ENCODE measurements at regions not wholly inside any gene's neighbourhood (a gene's known extent, or its start where the extent isn't known, plus 50 kb on each side); places are given as distances from the start of the nearest gene placed in this dataset.

DNA sequence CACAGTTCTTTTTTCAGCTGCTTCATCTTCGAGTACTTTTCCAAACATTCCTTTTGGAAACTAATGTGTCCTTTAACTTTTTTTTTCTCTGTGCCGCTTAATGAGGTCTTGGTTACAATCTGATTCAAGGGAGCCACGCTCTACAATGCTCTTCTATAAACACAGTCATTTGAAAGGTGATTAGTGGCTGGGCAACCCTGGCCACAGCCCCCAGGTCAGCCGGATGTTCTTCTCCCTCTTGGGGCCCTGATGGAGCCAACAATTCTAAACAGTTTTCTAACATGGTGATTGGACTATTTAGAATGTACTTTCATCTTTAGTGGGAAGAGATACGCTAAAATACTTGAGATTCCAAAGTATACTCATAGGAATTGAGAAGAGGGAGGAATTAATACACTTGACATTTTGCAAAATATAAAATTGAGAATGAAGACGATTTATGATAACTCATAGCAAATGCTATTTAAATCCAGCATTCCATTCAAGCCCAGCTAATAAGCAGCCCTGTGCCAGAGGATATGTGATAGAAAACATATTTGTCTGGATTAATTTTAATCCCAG lies 83.7 kb upstream of the MBOAT2 start:
- Mint-ChIP-seq H3K27me3 (peaks cover 6% of the 10 kb centered on the region), H3K4me1 (no peaks in the 10 kb centered on the region), H3K27ac (no peak overlapping the region), H3K9me3 (peaks cover 9% of the 10 kb centered on the region), H3K4me3 (no peak overlapping the region), H3K36me3 (ENCODE audit: low read depth) (no peaks in the 10 kb centered on the region)
- no peak for ATAC-seq (replicated peaks)

DNA sequence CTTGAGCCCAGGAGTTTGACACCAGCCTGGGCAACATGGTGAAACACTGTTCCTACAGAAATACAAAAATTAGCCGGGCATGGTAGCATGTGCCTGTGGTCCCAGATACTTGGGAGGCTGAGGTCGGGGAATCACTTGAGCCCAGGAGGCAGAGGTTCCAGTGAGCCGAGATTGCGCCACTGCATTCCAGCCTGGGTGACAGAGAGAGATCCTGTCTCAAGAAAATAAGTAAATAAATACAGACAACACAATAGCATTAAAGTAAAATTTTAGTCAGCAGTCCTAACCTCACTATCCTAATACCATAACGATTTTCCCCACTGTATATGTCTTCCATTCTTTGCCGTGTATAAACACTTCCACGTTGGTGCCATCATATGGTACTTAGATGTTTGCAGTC lies 83.0 kb upstream of the MBOAT2 start:
- no peak for ATAC-seq (replicated peaks)
- no peaks in the 10 kb centered on the region for H3K4me1 Mint-ChIP-seq
- peaks cover 3% of the 10 kb centered on the region for H3K27me3 Mint-ChIP-seq
- no peak overlapping the region for H3K27ac Mint-ChIP-seq
- no peaks in the 10 kb centered on the region for H3K36me3 Mint-ChIP-seq (ENCODE audit: low read depth)
- H3K4me3 Mint-ChIP-seq = no peak overlapping the region
- peaks cover 15% of the 10 kb centered on the region for H3K9me3 Mint-ChIP-seq

DNA sequence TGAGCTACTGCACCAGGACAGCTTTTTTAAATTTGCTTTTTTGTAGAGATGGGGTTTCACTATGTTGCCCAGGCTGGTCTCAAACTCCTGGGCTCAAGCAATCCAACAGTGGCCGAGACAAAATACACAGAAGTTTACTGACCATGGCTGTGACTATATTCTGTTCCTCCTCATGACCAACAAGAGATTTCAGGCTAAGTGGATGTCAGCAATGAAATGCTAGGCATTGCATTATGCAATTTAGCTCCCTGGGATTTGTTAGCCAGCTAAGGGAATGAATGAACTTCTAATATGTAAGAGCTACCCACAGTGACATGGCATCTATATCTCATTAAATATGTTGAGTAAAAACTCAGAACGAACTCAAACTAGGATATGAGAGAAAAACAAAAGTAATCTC lies 81.9 kb upstream of the MBOAT2 start:
- Mint-ChIP-seq H3K27ac (no peak overlapping the region), H3K9me3 (peaks cover 16% of the 10 kb centered on the region), H3K36me3 (ENCODE audit: low read depth) (no peaks in the 10 kb centered on the region), H3K4me1 (no peaks in the 10 kb centered on the region), H3K27me3 (peaks cover 3% of the 10 kb centered on the region), H3K4me3 (no peak overlapping the region)
- ATAC-seq (replicated peaks) = no peak

DNA sequence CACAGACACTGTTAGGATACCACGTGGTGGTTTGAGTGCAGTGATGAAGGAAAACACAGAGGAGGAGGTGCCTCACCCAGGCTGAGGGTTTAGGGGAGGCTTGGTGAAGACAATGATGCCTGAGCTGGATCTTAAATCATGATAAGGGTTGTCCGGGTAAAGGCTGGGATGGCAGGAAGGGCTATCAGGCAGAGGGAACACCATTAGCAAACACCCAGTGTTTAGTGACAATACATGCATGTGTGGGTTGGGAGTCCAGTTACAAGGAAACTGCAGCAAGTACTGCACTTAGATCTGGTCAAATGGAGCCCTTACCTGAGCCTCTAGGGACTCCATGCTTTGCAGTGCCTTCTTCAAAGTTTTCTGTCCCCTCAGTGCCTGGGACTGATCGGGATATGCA lies 79.8 kb upstream of the MBOAT2 start:
- no peaks in the 10 kb centered on the region for H3K4me1 Mint-ChIP-seq
- peaks cover 16% of the 10 kb centered on the region for H3K9me3 Mint-ChIP-seq
- no peak overlapping the region for H3K27ac Mint-ChIP-seq
- no peak overlapping the region for H3K4me3 Mint-ChIP-seq
- H3K27me3 Mint-ChIP-seq = peaks cover 6% of the 10 kb centered on the region
- H3K36me3 Mint-ChIP-seq (ENCODE audit: low read depth) = no peaks in the 10 kb centered on the region
- no peak for ATAC-seq (replicated peaks)

DNA sequence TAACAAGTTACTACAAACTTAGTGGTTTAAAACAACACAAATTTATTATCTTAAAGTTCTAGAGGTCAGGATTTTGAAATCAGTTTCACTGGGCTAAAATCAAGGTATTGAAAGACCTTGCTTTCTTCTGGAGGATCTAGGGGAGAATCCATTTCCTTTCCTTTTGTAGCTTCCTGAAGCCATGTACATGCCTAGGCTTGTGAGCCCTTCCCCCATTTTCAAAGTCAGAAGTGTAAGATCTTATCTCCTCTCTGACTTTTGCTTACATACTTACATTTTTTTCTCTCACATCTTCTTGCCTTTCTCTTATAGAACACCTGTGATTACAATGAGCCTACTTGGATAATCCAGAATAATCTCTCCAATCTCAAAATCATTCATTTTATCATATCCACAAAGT lies 78.7 kb upstream of the MBOAT2 start:
- peaks cover 9% of the 10 kb centered on the region for H3K27me3 Mint-ChIP-seq
- no peak overlapping the region for H3K27ac Mint-ChIP-seq
- peaks cover 16% of the 10 kb centered on the region for H3K9me3 Mint-ChIP-seq
- no peak overlapping the region for H3K4me3 Mint-ChIP-seq
- no peak for ATAC-seq (replicated peaks)
- H3K4me1 Mint-ChIP-seq = no peaks in the 10 kb centered on the region
- no peaks in the 10 kb centered on the region for H3K36me3 Mint-ChIP-seq (ENCODE audit: low read depth)

DNA sequence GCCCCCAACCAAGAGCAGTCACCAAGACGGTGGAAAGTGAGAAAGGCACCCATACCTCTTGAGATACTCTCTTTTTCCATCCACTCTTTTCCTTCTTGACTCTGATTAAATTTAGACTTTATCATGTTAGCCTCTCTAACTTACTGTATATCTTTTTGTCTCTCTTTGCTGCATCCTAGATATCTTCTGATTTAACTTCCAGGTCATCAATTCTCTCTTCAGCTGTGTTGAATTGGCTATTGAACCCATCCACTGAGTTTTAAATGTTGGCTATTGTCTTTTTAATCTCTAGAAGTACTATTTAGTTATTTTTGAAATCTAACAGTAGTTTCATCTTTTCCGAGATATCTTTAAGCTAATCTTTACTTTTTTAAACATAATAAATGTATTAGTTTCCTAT lies 78.3 kb upstream of the MBOAT2 start:
- H3K27ac Mint-ChIP-seq = no peak overlapping the region
- no peak overlapping the region for H3K4me3 Mint-ChIP-seq
- no peaks in the 10 kb centered on the region for H3K36me3 Mint-ChIP-seq (ENCODE audit: low read depth)
- no peak for ATAC-seq (replicated peaks)
- no peaks in the 10 kb centered on the region for H3K4me1 Mint-ChIP-seq
- peaks cover 9% of the 10 kb centered on the region for H3K27me3 Mint-ChIP-seq
- H3K9me3 Mint-ChIP-seq = peaks cover 16% of the 10 kb centered on the region

DNA sequence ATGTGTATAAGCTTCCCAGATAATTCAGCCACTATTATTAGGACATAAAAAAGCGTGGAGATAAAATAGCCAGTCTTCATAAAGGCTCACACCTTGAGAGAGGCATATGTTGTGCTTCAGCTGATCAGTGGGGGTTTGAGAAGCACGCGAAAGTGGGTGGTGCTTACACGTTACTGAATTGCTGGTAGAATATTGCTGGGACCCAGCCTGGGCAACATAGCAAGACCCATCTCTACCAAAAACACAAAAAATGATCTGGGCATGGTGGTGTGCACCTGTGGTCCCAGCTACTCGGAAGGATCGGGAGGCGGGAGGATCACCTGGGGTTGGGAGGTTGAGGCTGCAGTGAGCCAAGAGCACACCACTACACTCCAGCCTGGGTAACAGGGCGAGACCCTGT lies 74.9 kb upstream of the MBOAT2 start:
- H3K36me3 Mint-ChIP-seq (ENCODE audit: low read depth) = no peaks in the 10 kb centered on the region
- H3K9me3 Mint-ChIP-seq = peaks cover 16% of the 10 kb centered on the region
- H3K4me3 Mint-ChIP-seq = no peak overlapping the region
- ATAC-seq (replicated peaks) = no peak
- H3K27me3 Mint-ChIP-seq = peaks cover 9% of the 10 kb centered on the region
- no peak overlapping the region for H3K27ac Mint-ChIP-seq
- H3K4me1 Mint-ChIP-seq = no peaks in the 10 kb centered on the region

DNA sequence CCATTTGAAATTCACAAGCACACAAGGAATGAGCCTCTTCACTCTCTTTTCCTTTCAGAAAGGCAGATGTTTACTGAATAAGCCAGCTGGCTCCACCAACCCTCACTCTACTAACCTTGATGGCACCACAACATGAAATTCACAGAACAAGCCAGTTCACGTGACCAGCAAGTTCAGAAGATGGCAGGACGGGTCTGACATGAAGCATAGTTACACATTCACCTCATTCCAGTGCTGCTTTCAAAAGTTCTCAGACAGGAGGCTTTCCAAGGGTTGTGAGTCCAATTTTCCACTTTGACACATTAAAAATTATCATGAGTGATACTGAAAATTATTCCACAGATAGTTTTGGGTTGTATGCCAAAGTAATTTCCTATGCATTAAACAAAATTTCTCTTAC lies 74.2 kb upstream of the MBOAT2 start:
- H3K4me1 Mint-ChIP-seq = no peaks in the 10 kb centered on the region
- no peaks in the 10 kb centered on the region for H3K36me3 Mint-ChIP-seq (ENCODE audit: low read depth)
- no peak for ATAC-seq (replicated peaks)
- H3K27me3 Mint-ChIP-seq = peaks cover 6% of the 10 kb centered on the region
- H3K4me3 Mint-ChIP-seq = no peak overlapping the region
- H3K27ac Mint-ChIP-seq = no peak overlapping the region
- peaks cover 10% of the 10 kb centered on the region for H3K9me3 Mint-ChIP-seq

DNA sequence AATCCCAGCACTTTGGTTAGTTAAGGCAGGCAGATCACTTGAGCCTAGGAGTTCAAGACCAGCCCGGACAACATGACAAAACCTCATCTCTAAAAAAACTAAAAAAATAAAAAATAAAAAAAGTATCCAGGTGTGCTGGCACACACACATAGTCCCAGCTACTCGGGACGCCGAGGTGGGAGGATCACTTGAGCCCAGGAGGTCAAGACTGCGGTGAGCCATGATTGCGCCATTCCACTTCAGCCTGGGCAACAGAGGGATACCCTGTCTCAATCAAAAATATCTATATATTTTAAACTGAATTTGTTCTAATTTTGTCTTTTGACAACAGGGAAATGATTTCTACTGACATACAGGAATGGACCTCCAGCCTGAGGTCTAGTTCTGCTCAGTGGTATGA lies 73.3 kb upstream of the MBOAT2 start:
- ATAC-seq (replicated peaks) = no peak
- no peak overlapping the region for H3K4me3 Mint-ChIP-seq
- no peak overlapping the region for H3K27ac Mint-ChIP-seq

DNA sequence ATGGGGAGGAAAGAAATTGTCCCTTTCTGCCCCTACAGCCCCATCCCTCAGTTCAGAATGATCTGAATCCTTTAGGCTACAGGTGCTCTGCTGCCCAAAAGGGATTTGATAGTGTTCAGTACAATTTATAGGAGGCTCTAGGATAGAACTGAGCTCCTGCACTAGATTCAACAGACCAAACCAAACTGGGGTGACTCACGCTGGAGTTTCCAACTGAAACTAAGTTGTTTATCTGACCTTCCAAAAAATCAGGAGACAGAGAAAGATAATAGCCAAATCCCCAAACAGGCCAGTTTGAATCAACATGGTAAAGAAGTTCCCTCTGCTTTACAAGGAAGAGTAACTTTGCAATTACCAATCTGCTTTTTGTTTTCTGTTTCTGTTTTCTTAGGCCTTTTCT lies 72.7 kb upstream of the MBOAT2 start:
- peaks cover 1% of the 10 kb centered on the region for H3K4me1 Mint-ChIP-seq
- no peaks in the 10 kb centered on the region for H3K9me3 Mint-ChIP-seq
- no peak overlapping the region for H3K4me3 Mint-ChIP-seq
- H3K27ac Mint-ChIP-seq = no peak overlapping the region
- no peak for ATAC-seq (replicated peaks)
- no peaks in the 10 kb centered on the region for H3K36me3 Mint-ChIP-seq (ENCODE audit: low read depth)
- peaks cover 14% of the 10 kb centered on the region for H3K27me3 Mint-ChIP-seq

More for the DNA sequence above, 73.3 kb upstream of the MBOAT2 start:
- H3K4me1 Mint-ChIP-seq = no peaks in the 10 kb centered on the region
- H3K27me3 Mint-ChIP-seq = peaks cover 10% of the 10 kb centered on the region
- peaks cover 4% of the 10 kb centered on the region for H3K9me3 Mint-ChIP-seq
- H3K36me3 Mint-ChIP-seq (ENCODE audit: low read depth) = no peaks in the 10 kb centered on the region

DNA sequence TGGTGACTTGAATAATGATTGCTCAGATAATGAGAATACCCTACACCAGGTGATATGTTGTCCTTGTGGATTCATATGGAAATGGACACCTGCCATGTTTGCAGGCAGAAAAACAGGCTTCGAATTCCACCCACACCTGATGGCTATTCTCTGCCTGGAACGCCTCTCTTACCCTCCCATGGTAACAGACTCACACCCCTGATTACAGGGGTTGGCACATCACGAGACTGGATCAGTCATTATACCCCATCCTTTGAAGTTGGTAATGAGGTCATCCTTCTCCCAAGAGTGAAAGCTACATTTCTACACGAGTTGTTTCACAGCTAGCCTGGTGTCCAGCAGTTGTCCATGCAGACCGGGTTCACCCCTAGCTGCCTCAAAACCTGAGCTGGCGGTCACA lies 71.4 kb upstream of the MBOAT2 start:
- Mint-ChIP-seq H3K9me3 (no peaks in the 10 kb centered on the region), H3K4me1 (peaks cover 5% of the 10 kb centered on the region), H3K4me3 (no peak overlapping the region), H3K36me3 (ENCODE audit: low read depth) (no peaks in the 10 kb centered on the region), H3K27me3 (peaks cover 17% of the 10 kb centered on the region), H3K27ac (no peak overlapping the region)
- ATAC-seq (replicated peaks) = no peak

DNA sequence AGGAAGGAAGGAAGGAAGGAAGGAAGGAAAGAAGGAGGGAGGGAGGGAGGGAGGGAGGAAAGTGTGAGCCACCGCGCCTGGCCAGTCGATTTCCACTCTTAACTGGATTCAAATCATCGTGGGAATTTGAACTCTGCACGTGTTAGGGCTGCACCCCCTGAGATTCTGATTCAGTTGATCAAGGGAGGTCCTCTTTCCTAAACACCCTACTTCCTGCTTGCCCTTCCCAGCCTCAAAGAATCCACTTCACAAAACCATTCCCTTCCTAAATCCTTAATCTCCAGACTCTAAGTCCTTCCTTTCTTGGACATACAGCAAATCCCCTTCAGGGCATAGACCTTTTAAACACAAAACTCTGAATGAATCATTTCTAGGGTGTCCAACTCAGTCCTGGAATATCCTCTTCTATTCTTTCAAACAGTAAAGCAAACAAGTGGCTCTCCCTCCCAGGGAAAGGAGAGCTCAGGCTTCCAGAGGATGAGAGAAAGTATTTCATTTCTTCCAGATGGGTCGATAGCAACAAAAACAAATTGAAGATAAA lies 68.2 kb upstream of the MBOAT2 start:
- H3K4me3 Mint-ChIP-seq = no peak overlapping the region
- ATAC-seq (replicated peaks) = no peak
- H3K4me1 Mint-ChIP-seq = peaks cover 5% of the 10 kb centered on the region
- H3K36me3 Mint-ChIP-seq (ENCODE audit: low read depth) = no peaks in the 10 kb centered on the region
- H3K9me3 Mint-ChIP-seq = peaks cover 6% of the 10 kb centered on the region
- no peak overlapping the region for H3K27ac Mint-ChIP-seq
- H3K27me3 Mint-ChIP-seq = peaks cover 20% of the 10 kb centered on the region

DNA sequence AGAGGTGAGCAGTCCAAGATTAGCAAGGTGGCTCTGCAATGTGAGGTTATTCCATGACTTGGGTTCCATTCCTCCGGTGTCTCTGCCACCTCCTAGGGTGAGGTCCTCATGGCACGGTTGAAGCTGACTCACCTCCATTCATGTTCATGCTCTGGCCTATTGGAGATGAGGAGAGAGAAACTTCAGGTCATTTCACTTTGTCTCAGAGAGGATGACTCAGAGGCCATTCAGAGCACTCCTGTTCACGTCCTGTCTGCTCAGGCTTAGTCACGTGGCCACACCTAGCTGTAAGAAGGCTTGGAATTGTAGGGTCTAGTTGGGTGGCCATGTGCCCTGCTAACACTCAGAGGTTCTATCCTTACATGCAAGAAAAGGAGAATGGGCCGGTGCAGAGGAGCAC lies 67.5 kb upstream of the MBOAT2 start:
- Mint-ChIP-seq H3K4me1 (peaks cover 5% of the 10 kb centered on the region), H3K27ac (no peak overlapping the region), H3K36me3 (ENCODE audit: low read depth) (no peaks in the 10 kb centered on the region), H3K4me3 (no peak overlapping the region), H3K9me3 (peaks cover 11% of the 10 kb centered on the region), H3K27me3 (peaks cover 20% of the 10 kb centered on the region)
- peak; percentile 100 for ATAC-seq (replicated peaks)

DNA sequence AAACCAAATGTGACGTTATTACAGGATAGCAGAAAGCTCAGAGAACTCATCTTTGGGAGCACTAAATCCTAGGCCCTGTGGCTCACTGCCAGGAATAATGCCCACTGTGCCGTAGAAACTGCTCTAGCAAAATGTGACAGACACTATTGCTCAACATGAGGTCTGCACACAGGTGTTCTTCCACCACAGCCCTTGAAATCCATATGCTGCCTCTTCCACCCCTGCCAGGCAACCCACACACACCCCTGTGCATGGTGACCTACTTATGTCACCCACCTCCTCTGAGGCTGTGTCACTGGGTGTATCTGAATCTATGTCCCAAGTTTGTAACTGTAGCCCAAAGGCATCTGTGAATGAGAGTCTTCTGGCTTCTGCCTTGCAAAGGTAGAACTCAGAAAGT lies 66.1 kb upstream of the MBOAT2 start:
- H3K4me3 Mint-ChIP-seq = no peak overlapping the region
- H3K36me3 Mint-ChIP-seq (ENCODE audit: low read depth) = no peaks in the 10 kb centered on the region
- no peak overlapping the region for H3K27ac Mint-ChIP-seq
- H3K9me3 Mint-ChIP-seq = peaks cover 13% of the 10 kb centered on the region
- peaks cover 22% of the 10 kb centered on the region for H3K27me3 Mint-ChIP-seq
- H3K4me1 Mint-ChIP-seq = peaks cover 5% of the 10 kb centered on the region
- no peak for ATAC-seq (replicated peaks)

DNA sequence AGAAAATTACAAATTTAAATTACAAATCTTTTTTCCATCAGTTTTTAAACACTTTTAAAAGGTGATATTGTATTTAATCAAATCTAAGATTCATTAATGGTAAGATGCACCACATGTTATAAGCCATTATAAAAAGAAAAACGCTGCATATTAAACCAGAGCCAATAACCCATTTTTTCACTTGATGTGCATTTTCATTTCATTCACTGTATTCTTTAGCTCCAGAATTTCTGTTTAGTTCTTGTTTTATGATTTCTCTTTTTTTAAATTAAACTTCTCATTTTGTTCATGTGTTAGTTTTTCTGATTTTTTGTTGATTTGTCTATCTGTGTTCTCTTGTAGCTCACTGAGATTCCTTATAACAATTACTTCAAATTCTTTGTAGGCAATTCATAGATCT lies 62.4 kb upstream of the MBOAT2 start:
- peaks cover under 1% of the 10 kb centered on the region for H3K4me1 Mint-ChIP-seq
- no peak overlapping the region for H3K4me3 Mint-ChIP-seq
- no peaks in the 10 kb centered on the region for H3K36me3 Mint-ChIP-seq (ENCODE audit: low read depth)
- no peak for ATAC-seq (replicated peaks)
- H3K27me3 Mint-ChIP-seq = peaks cover 26% of the 10 kb centered on the region
- H3K9me3 Mint-ChIP-seq = peaks cover 15% of the 10 kb centered on the region
- no peak overlapping the region for H3K27ac Mint-ChIP-seq
